Ramos (cell line): ENCODE measurements at regions not wholly inside any gene's neighbourhood (a gene's known extent, or its start where the extent isn't known, plus 50 kb on each side); places are given as distances from the start of the nearest gene placed in this dataset.

Source experiments
- in situ Hi-C: fragments of 300-500 bp; cut with MboI; formaldehyde crosslinking; loops from one replicate; pipeline ENCODE4 v1.14.3; 2022; ENCODE audit warnings: low sequenced_read_pairs; ENCODE audit not compliant: unreplicated experiment

- in situ Hi-C loops, result no loop called here
Measured at GRCh38 chr13:106310291-106310865, 225.1 kb downstream of the EFNB2 start.

GRCh38 chr13:106306748-106307277, 228.6 kb downstream of the EFNB2 start:
- in situ Hi-C loops, result no loop called here

- in situ Hi-C loops, result no loop called here
Measured at GRCh38 chr13:106302843-106303242, 232.6 kb downstream of the EFNB2 start.

GRCh38 chr13:106302011-106302410, 233.5 kb downstream of the EFNB2 start:
- in situ Hi-C loops, result no loop called here

DNA sequence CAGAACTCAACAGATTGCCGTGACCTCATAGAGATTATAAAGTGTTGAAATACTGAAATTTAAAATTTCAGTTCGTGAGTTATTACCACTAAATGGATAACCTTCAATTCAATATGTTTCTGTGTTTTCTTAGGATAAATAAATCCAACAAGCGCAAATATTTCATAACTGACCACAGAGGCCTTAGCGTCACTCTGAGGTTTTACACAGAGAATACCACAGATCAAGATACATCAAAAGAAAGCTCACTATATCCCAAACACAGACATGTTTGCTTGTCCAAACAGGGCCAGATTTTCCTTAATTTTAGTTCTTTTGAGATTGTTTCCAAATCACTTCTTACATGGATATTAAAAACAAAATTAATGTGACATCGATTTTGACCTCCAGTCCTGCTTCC, 235.8 kb downstream of the EFNB2 start:
- in situ Hi-C loops, result no loop called here

GRCh38 chr13:106297283-106297682, 238.2 kb downstream of the EFNB2 start:
- in situ Hi-C loops, result no loop called here

DNA sequence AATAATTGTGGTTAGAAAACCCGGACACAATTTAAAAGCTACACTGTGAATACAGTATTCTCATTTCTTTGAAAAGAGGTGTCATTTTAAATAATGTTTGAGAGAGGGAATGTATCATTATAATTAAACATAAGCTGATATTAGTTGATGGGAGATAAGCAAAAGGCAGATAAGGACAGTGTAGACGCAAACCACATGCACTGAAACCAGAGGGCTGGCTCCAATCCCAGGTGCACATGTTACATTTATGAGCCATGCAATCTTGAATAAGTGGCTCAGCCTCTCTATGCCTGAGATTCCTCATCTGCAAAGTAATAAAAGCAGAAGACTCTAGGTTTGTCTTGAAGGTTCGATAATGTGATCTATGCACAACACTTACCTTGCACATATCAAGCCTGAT, 238.7 kb downstream of the EFNB2 start:
- in situ Hi-C loops, result no loop called here

GRCh38 chr13:106295971-106296370, 239.5 kb downstream of the EFNB2 start:
- in situ Hi-C loops, result no loop called here

GRCh38 chr13:106291006-106291405, 244.5 kb downstream of the EFNB2 start:
- in situ Hi-C loops, result no loop called here

- in situ Hi-C loops, result no loop called here
Measured at GRCh38 chr13:106287351-106287750, 248.1 kb downstream of the EFNB2 start.

GRCh38 chr13:106286811-106287210, 248.7 kb downstream of the EFNB2 start:
- in situ Hi-C loops, result no loop called here

- in situ Hi-C loops, result no loop called here
Measured at GRCh38 chr13:106284358-106284757, 251.1 kb downstream of the EFNB2 start.

DNA sequence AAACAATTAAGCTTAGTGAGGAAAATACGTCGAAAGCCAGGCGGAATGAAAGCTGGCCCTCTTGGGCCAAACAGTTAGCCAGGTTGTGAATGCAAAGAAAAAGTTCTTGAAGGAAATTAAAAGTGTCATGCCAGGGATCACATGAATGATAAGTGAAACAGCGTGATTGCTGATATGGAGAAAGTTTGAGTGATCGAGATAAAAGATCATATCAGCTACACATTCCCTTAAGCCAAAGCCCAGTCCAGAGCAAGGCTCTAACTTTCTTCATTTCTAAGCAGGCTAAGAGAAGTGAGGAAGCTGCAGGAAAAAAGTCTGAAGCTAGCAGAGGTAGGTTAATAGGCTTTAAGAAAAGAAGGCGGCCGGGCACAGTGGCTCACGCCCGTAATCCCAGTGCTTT, 254.0 kb downstream of the EFNB2 start:
- in situ Hi-C loops, result no loop called here

DNA sequence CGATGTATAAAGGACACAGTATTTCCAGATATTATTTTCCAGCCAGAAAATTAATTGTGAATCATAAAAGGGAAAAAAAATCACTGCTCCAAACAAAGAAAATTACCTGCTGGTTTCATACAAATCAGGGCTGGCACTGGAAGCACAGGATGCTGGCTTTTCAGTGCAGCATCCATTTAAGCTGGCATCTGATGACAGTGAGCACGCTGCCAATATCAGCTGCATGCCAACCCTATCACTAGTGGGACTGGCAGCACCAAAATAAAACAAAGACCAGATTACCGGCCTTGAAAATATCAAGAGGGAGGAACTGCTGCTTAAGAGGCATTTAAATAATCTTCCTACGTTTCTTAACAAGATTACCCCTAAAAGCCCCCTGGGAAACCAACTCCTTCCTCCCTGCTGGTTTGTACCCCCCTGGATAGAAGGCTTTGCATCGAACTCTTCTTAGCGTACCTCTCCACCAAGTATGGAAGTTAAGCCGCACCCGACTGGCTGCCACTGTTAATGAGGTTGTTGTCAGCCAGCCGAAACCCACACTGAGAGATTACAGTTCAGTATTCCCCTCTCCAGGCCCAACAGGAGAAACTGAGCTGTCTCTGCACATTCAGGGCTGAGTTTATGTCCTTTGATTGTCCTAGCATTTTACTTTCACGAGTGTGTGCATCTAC, 257.8 kb downstream of the EFNB2 start:
- in situ Hi-C loops, result no loop called here

GRCh38 chr13:106276876-106277275, 258.6 kb downstream of the EFNB2 start:
- in situ Hi-C loops, result no loop called here

DNA sequence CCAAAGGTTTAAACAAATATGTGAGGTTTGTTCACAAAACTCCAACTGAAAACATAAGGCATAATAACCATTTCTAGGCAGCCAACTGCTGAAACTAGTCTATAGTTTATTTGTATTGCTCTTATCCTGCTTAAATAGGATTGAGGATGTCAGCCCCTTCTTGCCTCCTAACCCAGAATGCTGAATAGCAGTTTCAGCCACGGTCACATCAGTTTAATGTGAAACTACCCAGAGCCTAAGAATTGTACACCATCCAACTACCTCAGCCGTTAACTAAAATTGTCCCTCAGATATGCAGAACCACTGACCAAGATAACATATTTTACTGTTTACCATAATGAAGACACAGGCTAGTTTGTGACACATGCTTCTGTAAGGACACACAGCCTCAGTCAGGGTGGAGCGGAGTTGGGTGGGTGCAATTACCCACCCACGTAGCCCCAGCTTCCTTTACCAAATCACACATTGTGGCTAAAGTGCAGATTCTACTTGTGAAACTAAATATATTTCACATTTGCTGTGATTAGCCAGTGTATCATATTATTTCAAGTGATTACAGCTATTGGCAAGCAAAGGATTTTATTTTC, 259.9 kb downstream of the EFNB2 start:
- in situ Hi-C loops, result no loop called here

DNA sequence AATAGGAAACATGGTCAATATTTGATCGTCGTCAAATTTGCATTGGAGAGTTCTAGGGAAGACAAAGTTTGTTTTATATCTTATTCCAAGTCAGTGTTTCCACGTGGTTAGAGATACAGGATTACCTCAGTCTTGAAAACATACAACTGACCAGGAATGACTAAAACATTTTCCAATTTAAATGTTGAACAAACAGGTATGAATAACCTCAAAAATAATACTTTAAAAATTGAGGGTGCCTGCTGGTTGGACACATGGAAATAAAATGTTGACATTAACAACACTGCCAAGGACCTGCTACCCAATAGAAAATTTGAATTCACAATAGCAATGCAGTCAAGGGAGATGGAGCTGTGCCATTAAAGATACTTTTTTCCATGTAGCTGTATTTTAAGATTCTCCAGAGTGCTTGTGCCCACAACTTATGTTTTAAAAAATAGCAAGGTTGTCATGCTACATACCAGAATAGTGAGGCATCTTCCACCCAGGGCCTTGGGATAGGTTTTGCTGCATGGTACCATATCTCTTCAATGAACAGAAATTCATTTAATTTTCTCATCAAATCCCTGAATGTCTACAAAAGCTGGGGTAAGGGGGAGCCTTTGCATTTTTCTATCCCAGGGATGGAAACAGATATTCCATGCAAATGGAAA, 260.8 kb downstream of the EFNB2 start:
- in situ Hi-C loops, result no loop called here

GRCh38 chr13:106263801-106264200, 271.7 kb downstream of the EFNB2 start:
- in situ Hi-C loops, result no loop called here

DNA sequence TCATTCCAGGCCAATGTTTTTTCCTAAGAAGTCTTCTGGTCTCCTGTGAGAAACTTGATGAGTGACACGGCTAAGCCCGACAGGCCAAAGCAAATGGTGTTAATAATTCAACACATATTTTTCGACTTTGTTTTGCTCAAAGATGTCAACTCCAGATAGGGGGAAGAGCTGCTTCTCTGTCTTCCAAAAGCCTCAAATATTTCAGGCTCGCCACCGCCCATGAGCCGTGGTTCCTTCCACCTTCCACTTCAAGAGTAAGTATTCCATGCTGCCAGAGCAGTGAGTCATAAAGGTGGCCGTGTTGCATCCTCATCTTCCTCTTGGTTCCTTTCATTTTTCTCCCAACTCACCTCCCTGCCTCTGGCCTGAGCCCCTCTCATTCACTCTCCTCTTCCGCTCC, 272.6 kb downstream of the EFNB2 start:
- in situ Hi-C loops, result no loop called here

GRCh38 chr13:106261450-106261849, 274.0 kb downstream of the EFNB2 start:
- in situ Hi-C loops, result no loop called here

DNA sequence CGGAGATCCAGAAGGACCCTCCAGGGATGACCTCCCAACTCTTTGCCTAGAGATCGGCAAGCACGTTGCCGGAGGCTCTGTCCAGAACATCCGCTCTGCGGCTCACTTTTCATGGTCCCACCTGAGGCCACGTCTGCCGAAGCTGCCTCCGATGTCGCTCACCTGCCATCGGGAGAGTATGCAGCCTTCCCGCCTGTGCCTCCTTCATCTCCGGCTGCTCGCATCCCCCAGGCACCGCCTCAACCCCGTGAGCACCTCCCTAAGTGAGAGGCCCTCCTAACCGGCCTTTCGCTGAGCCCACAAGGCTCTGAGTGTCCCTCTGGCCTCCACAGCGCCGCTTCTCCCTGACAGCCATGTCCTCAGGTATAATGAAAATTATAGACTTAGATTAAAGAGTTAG, 275.1 kb downstream of the EFNB2 start:
- in situ Hi-C loops, result no loop called here
